Gastroesophageal sphincter (tissue), 4 donors: ENCODE measurements at regions not wholly inside any gene's neighbourhood (a gene's known extent, or its start where the extent isn't known, plus 50 kb on each side); places are given as distances from the start of the nearest gene placed in this dataset.

ENCODE experiments used
- ATAC-seq: fragments of 150-250 bp; one replicate; pipeline ENCODE4 v1.9.1; 2016; ENCODE audit warnings: mild to moderate bottlenecking, moderate library complexity
- H3K27ac ChIP-seq, 4 donors: fragments of 200-600 bp; sonication (generic) in 3 of 4; 1 replicate in 3 of 4; 2 replicates in 1 of 4; pipeline ENCODE4 v1.5.1; 2016 to 2019
- H3K27me3 ChIP-seq: fragments of 200-600 bp; sonication (generic); one replicate; pipeline ENCODE4 v1.5.1; 2019
- H3K36me3 ChIP-seq, 2 donors: fragments of 200-600 bp; sonication (generic); one replicate each; pipeline ENCODE4 v1.5.1; 2019; ENCODE audit warnings: control low read depth in 1 of 2
- H3K4me1 ChIP-seq, 3 donors: fragments of 200-600 bp; sonication (generic); 1 replicate in 2 of 3; 2 replicates in 1 of 3; pipeline ENCODE4 v1.5.1; 2016 to 2019; ENCODE audit warnings: control low read depth in 2 of 3
- H3K4me3 ChIP-seq, 2 donors: fragments of 200-600 bp; sonication (generic); one replicate each; pipeline ENCODE4 v1.5.1; 2019; ENCODE audit warnings: mild to moderate bottlenecking in 1 of 2, moderate library complexity in 1 of 2
- H3K9me3 ChIP-seq, 3 donors: fragments of 200-600 bp; sonication (generic); one replicate each; pipeline ENCODE4 v1.5.1; 2017 to 2019; ENCODE audit warnings: control low read depth in 2 of 3
- EP300 ChIP-seq: sonication (generic); formaldehyde crosslinking; IDR thresholded peaks from one replicate; pipeline ENCODE4 v1.6.1; 2017; ENCODE audit warnings: antibody characterized with exemption, mild to moderate bottlenecking
- POLR2A ChIP-seq, 2 donors: fragments of 450-650 bp; IDR thresholded peaks; one replicate each; pipeline ENCODE4 v1.6.1; 2017; ENCODE audit warnings: antibody characterized with exemption in 2 of 2, mild to moderate bottlenecking in 2 of 2, moderate library complexity in 1 of 2
- POLR2AphosphoS5 ChIP-seq: sonication (generic); formaldehyde crosslinking; IDR thresholded peaks from one replicate; pipeline ENCODE4 v1.6.1; 2017; ENCODE audit warnings: antibody characterized with exemption
- WGBS, 2 donors: methylation state at CpG; one replicate each; pipeline ENCODE4 v1.1.5; 2018; ENCODE audit warnings: low coverage in 1 of 2; 5-methylcytosine and 5-hydroxymethylcytosine counted together
- TF ChIP-seq, protein P1 (sequence below), 4 experiments: fragments of 200-600 bp in 2 of 4; fragments of 450-650 bp in 2 of 4; sonication (generic) in 1 of 4; IDR thresholded peaks; one replicate each; pipeline ENCODE4 v1.5.1; 2017 to 2019; ENCODE audit warnings: antibody characterized with exemption in 4 of 4, mild to moderate bottlenecking in 2 of 4, moderate library complexity in 2 of 4

DNA sequence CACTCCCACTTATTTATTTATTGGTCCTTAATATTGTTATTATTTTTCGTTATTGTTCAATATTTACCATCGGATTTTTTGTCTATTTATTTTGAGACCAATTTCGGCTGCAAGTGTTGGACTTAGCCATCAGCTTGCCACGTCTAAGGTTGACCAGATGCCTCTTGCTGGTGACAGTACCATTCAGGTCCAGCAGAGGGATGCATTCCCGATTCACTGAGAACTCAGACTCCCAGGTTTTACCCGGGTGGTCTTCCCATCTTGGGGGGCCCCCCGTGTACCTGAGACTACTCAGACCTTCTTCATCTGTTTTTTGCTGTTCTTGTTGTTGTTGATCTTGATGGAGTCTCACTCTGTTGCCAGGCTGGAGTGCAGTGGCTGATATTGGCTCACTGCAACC lies 1435.2 kb downstream of the UQCRFS1 start:
- H3K4me3 ChIP-seq, result no peak overlapping the region
- no peak overlapping the region for H3K27ac ChIP-seq
- H3K4me1 ChIP-seq, result no peaks in the 10 kb centered on the region
- H3K9me3 ChIP-seq, result no peaks in the 10 kb centered on the region
- peaks cover 0 to 39% of the 10 kb centered on the region in 2 donors for H3K36me3 ChIP-seq
- 88 to 98% methylated on average over 3 to 7 of the region's 7 CpGs for WGBS, 2 donors
- ATAC-seq, result no peak
- TF ChIP-seq EP300, result no peak
- no peak for TF ChIP-seq POLR2AphosphoS5
- no peak for TF ChIP-seq POLR2A (IDR thresholded peaks at IDR 0.05)
- TF ChIP-seq, protein P1, sequence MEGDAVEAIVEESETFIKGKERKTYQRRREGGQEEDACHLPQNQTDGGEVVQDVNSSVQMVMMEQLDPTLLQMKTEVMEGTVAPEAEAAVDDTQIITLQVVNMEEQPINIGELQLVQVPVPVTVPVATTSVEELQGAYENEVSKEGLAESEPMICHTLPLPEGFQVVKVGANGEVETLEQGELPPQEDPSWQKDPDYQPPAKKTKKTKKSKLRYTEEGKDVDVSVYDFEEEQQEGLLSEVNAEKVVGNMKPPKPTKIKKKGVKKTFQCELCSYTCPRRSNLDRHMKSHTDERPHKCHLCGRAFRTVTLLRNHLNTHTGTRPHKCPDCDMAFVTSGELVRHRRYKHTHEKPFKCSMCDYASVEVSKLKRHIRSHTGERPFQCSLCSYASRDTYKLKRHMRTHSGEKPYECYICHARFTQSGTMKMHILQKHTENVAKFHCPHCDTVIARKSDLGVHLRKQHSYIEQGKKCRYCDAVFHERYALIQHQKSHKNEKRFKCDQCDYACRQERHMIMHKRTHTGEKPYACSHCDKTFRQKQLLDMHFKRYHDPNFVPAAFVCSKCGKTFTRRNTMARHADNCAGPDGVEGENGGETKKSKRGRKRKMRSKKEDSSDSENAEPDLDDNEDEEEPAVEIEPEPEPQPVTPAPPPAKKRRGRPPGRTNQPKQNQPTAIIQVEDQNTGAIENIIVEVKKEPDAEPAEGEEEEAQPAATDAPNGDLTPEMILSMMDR (IDR thresholded peaks at IDR 0.05), result no peak
- no peaks in the 10 kb centered on the region for H3K27me3 ChIP-seq

DNA sequence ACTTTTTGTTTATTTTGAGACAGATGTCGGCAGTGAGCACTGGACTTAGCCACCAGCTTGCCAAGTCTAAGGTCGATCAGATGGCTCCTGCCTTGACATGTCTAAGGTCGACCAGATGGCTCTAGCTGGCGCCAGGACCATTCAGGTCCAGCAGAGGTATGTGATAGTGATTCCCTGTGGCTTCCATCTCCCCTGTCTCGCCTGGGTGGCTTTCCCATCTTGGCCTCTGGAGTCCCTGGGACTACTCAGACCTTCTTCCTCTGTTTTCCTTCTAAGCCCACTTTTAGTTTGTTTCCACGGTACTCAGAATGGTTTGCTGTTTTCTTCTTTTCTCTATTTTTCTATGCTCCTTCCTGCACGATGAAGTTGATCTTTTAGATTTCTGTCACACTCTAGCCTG lies 1435.7 kb downstream of the UQCRFS1 start:
- TF ChIP-seq POLR2A (IDR thresholded peaks at IDR 0.05) (no peak), POLR2AphosphoS5 (no peak), EP300 (no peak)
- TF ChIP-seq, protein P1 (IDR thresholded peaks at IDR 0.05), result no peak
- no peak overlapping the region for H3K4me3 ChIP-seq
- WGBS, 2 donors, result 96 to 100% methylated on average over 1 to 7 of the region's 7 CpGs
- H3K27ac ChIP-seq, result no peak overlapping the region
- H3K4me1 ChIP-seq, result no peaks in the 10 kb centered on the region
- no peak for ATAC-seq
- H3K27me3 ChIP-seq, result no peaks in the 10 kb centered on the region
- H3K36me3 ChIP-seq, result peaks cover 0 to 44% of the 10 kb centered on the region in 2 donors
- no peaks in the 10 kb centered on the region for H3K9me3 ChIP-seq

DNA sequence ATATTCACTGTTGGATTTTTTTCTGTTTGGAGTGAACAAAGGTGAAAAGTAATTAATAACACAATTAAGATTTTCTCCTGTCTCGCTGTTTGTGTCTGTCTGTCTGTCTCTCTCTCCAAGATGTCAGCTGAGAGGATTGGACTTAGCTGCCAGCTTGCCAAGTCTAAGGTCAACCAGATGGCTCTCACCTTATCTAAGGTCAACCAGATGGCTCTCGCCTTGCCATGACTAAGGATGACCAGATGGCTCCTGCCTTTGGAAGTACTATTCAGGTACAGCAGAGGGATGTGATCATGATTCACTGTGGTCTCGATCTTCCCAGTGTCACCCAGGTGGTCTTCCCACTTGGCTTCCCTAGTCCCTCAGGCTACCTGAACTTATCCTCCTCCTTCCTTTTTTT lies 1436.4 kb downstream of the UQCRFS1 start:
- Histone ChIP-seq H3K4me1 (no peaks in the 10 kb centered on the region), H3K36me3 (peaks cover 0 to 48% of the 10 kb centered on the region in 2 donors), H3K9me3 (no peaks in the 10 kb centered on the region), H3K4me3 (no peak overlapping the region), H3K27ac (no peak overlapping the region), H3K27me3 (no peaks in the 10 kb centered on the region)
- WGBS, 2 donors, result 87 to 100% methylated on average over 2 to 3 of the region's 3 CpGs
- no peak for ATAC-seq
- TF ChIP-seq POLR2A (IDR thresholded peaks at IDR 0.05) (no peak), POLR2AphosphoS5 (no peak), EP300 (no peak)
- TF ChIP-seq, protein P1 (IDR thresholded peaks at IDR 0.05), result no peak

DNA sequence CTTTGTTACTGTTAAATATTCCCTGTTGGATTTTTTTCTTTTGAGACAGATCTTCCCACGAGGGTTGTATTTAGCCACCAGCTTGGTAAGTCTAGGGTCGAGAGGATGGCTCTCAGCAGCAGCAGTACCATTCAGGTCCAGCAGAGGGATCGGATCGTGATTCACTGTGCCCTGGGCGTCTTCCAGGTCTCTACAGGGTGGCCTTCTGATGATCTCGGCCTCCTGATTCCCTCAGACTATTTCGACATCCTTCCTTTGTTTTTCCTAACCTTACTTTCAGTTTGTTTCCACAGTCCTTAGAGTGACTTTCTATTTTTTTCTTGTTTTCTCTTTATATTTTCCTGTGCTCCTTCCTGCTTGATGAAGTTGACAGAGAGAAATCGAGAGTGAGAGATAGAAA lies 1436.9 kb downstream of the UQCRFS1 start:
- no peaks in the 10 kb centered on the region for H3K27me3 ChIP-seq
- H3K27ac ChIP-seq, result no peak overlapping the region
- no peak overlapping the region for H3K4me3 ChIP-seq
- peaks cover 0 to 52% of the 10 kb centered on the region in 2 donors for H3K36me3 ChIP-seq
- no peak for ATAC-seq
- no peaks in the 10 kb centered on the region for H3K9me3 ChIP-seq
- no peak for TF ChIP-seq POLR2AphosphoS5
- H3K4me1 ChIP-seq, result no peaks in the 10 kb centered on the region
- WGBS, 2 donors, result 90 to 96% methylated on average over 7 to 8 of the region's 8 CpGs

DNA sequence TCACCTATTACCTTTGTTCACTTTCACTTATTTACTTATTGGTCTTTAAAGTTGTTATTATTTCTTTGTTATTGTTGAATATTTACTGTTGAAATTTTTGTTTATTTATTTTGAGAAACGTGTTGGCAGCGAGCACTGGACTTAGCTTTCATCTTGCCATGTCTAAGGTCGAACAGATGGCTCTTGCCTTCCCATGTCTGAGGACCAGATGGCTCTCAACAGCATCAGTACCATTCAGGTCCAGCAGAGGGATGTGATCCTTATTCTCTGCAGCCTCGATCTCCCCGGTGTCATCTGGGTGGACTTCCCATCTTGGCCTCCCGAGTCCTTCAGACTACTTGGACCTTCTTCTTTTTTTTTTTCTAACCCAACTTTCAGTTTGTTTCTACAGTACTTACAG lies 1437.6 kb downstream of the UQCRFS1 start:
- Histone ChIP-seq H3K4me1 (no peaks in the 10 kb centered on the region), H3K27ac (no peak overlapping the region), H3K27me3 (no peaks in the 10 kb centered on the region), H3K36me3 (peaks cover 0 to 49% of the 10 kb centered on the region in 2 donors), H3K9me3 (no peaks in the 10 kb centered on the region), H3K4me3 (no peak overlapping the region)
- ATAC-seq, result no peak
- 91 to 97% methylated on average over 5 to 6 of the region's 6 CpGs for WGBS, 2 donors
- TF ChIP-seq, protein P1 (IDR thresholded peaks at IDR 0.05), result no peak
- no peak for TF ChIP-seq POLR2AphosphoS5
- TF ChIP-seq EP300, result no peak
- no peak for TF ChIP-seq POLR2A (IDR thresholded peaks at IDR 0.05)
